ENCODE measurements at regions not wholly inside any gene's neighbourhood (a gene's known extent, or its start where the extent isn't known, plus 50 kb on each side); places are given as distances from the start of the nearest gene placed in this dataset.

- DNase-seq: peak; percentile 11
Observed at GRCh38 chr1:198042168-198042567, 114.6 kb upstream of the NEK7 start.

GRCh38 chr1:198047913-198048312, 108.9 kb upstream of the NEK7 start:
- DNase-seq: no peak

DNA sequence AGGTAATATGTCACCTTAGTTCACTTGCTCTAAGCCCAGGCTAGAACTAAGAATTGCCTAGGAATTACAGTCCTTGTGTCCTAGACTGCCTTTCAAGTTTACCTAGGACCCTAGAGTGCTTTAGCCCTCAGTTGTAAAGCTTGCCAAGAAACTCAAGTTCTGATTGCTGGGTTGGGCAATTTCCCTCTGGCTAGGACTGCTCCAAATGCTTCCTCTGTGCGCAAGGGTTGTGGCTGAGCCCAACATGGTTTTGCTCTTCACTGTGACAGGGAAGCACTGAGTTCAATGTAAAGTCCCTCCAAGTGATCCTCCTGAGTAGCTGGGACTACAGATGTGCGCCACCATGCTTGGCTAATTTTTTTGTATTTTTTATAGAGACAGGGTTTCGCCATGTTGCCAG, 102.3 kb upstream of the NEK7 start:
- DNase-seq: no peak

DNA sequence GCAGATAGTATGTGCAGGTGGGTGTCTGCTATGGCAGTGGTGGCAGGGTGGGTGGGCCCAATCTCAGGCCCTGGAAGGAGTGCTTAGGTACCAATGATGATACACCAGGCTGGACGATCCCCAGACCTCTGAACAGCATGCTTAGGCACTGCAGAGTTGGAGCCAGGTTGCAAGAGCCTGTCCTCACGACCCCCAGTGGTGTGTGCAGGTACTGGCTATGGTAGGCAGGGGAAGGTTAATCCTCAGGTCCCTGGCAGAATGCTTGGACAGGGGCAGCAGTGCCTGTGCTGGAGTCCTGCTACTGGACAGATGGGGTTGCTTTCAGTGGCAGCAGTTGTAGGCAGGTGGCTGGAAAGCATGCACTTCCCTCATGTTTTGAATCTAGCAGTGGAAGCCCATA, 100.5 kb upstream of the NEK7 start:
- DNase-seq: no peak

GRCh38 chr1:198064181-198064580, 92.6 kb upstream of the NEK7 start:
- DNase-seq: no peak

- DNase-seq: no peak
Observed at GRCh38 chr1:198068285-198068684, 88.5 kb upstream of the NEK7 start.

GRCh38 chr1:198072177-198072576, 84.6 kb upstream of the NEK7 start:
- DNase-seq: peak; percentile 3

DNA sequence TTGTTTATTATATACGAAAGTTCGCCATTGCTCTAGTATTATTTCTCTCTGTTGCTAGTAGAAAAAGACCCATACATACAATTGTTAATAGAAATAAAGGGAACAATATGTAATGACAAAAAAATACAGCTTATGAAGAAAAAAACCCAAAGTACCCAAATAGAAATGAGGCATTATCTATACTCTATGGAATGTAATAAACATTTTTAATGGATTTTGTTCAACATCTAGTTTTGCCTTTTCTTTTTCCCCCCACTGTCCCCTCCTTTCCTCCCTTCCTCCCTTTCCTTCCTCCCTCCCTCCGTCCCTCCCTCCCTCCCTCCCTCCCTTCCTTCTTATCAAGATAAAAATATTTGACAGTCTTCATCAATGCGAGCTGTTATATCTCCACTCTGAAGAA, 81.5 kb upstream of the NEK7 start:
- DNase-seq: no peak

- no peak for DNase-seq
Observed at GRCh38 chr1:198079432-198079951, 77.3 kb upstream of the NEK7 start.

DNA sequence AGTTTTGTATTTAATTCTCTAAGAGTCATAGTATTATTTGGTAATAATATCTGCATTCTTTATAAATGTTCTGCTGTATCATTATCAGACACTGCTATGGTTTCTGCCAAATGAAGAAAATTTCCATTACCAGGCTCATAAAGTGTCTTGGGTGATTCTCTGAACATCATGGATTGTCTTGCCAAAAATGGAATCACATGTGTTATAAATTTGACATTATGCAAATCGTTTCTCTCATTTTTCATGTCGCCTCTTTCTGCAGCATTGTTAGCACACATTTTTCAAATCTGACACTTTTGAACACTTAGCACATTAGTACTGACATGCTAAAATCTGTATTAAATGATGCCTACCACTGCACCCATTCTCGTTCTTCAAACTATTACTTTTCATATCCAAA, 74.2 kb upstream of the NEK7 start:
- DNase-seq: peak; percentile 4

DNA sequence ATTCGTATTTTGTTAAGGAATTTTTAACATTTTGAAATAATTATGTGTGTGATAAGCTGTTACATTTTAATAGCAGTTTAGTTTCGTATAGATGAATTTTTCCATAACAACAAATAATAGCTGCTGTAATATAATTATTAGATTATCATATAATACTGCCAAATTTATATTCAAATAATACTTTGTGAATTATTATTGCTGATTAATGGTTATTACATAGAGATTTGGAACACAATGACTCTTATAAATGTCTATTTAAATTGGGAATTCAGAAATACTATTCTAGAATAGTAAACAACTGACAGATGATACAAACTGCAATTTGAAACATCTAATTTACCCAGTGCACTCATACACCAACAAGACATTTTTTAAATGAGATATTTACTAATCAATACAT, 73.2 kb upstream of the NEK7 start:
- DNase-seq: no peak

DNA sequence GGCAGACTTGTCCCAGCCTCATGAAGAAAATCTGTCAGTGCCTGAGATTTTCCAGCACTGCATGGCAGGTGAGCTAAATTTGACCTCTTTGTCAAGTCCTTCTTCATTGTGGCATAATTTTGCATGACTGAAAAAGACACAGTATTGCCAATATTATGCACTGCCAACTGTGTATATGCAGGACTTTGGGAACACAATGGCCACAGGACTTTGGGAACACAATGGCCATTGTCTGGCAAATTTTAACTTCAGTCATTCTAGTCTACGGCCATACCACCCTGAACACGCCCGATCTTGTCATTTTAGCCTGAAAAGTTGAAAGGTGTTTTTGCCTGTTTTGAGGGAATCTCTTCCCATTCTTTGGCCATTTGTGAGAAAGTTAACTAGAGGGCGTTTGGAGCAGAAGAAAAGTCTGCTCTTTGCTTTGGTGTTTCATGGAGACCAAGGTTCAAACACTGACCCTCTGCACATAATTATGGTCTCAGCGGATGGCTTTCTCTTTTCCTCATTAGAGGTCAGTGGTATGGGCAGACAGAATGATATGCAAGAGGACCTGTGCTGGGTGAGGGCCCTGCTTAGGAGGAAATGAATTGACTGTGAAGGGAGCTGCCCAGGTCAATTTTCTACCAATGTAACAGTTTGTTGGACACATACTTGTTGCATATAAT, 72.4 kb upstream of the NEK7 start:
- no peak for DNase-seq

DNA sequence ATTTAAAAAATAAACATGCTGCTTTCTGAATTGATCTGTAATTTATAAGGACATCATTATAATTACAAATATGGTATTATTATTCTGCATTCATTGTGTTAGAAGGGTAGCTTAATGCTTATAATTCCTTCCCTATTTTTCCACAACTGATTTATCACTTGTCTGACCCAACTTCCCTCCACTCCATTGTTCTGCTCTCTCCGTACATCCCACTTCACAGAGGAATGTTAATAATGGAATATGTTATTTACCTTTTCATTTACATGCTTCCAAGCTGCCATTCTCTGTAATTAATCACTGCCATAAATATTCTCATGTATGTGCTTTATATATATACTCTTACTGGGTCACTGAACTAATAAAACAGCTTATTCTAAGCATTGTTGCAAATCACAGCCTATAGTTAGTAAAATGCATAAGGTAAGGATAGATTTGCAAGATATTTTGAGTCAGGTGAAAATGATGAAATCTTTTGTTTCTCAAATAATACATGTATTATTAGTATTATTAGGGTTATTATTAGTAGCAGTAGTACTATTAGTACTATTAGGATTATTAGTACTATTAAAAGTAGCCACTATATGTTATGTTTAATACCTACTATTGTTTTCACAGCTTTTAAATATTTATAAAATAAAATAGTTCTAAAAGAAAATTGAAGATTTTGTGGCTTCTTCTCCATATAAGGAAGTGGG, 70.6 kb upstream of the NEK7 start:
- DNase-seq: no peak

DNA sequence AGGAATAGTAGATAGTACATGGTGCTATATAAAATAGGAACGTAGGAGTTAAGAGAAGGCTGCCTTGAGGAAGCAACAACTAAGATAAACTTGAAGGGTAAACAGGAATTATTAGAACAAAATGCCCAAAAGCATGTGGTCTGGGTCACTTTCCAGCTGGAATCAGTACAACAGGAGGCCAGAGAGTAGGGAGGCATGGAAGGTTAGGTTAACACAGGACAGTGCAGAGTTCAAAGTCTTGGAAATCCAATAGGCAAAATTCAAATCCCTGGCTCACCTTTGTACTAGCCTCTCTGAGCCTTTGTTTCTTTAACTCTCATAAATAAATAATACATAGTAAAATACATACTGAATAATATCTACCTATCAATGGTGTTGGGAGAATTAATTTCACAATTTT, 69.0 kb upstream of the NEK7 start:
- DNase-seq: no peak

- peak; percentile 69 for DNase-seq
Observed at GRCh38 chr1:198088360-198089071, 68.3 kb upstream of the NEK7 start.

DNA sequence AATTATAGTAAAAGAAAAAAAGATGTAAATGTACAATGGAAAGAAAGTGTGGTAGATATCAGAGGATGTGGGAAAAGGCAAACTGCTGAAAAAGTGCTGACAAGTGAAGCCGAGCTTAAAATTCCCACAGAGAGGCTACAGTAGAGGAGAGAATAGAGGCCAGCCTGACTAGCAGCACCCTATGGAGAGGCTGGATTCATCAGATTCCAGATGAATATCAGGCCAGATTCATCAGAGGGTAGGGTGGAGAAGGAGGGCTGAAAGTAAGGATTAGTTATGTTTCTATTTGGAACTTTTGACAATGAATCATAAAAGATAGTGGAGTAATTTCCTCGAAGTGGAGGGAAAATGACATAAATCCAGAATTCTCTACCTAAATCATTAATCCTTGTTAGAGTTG, 60.4 kb upstream of the NEK7 start:
- peak; percentile 61 for DNase-seq

GRCh38 chr1:198099755-198100154, 57.0 kb upstream of the NEK7 start:
- DNase-seq: no peak

DNA sequence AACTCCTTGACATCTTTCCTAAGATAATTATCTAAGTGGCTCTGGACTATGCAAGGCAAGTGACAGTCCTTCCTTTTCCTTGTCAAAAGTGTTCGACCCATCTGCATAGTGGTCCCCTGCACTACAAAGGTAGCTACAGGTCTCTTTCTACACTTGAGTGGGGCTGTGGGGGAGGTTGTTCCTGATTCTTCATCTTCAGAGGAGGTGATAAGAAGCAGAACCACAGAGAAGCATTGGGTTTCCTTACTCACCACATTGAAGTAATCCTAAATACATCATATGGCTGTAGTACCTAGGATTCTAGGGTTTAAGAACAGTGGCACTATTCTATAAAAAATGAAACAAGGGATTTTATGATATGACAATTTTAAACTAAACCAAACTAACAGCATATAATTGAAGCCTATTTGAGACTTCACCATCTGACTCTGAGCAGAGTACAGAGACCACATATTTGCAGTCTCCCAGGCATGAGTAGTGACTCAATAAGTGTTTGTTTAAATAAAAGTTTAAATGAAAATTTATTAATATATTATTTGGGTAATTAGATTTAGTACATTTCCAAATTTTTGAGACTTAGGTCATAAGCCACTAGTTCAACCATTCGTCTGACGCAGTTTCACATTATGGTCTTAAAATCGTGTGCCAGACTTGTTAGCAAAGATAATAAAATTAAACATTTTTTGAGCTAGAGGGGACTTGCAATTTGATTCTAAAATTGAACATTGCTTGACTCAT, 54.9 kb upstream of the NEK7 start:
- DNase-seq: no peak

DNA sequence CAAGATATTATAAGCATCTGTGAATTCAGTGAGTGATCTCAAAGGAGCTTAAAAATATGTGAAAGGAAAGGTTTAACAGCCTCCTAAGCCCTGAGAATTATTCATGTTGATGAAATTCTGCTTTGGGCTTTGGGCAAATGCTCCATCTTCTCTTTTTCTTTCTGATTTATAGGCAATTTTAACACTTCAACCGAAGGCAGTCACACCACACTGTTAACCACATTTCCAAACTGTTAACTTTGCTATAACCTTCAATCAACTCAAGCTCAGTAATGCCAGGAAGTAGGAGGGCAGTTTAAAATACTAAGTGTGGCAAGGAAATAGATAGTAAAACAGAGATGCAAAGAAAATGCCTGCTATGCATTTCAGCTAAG, 54.4 kb upstream of the NEK7 start:
- DNase-seq: peak; percentile 91

GRCh38 chr1:198105185-198105584, 51.6 kb upstream of the NEK7 start:
- DNase-seq: no peak

DNA sequence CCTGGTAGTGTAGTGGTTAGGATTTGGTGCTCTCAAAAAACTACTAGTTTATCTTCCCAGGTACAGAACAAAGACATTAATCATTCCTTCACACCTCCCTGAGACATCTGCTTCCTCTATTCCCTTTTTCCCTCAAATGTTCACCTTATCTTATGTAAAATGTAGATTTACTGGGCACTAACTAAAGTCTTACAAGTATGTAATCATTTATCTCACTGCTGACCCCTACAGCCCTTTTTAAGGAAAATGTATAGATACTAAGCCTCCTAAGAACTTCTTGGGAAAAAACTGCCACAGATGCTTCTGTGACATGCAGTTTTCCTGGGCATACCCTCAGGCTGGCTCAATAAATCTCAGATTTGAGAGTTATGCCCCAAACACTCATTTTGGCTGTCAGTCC, 50.8 kb upstream of the NEK7 start:
- no peak for DNase-seq
